A673 (cell line): ENCODE measurements at regions not wholly inside any gene's neighbourhood (a gene's known extent, or its start where the extent isn't known, plus 50 kb on each side); places are given as distances from the start of the nearest gene placed in this dataset.
"Not testable (repeated sequence)": the region's sequence is repeated elsewhere in the genome, so short reads cannot be mapped to it uniquely, and the experiment has no call there.

Experiments
- BruUV-seq: library from RNA; stranded (reverse); fragments of 400-500 nt; replicated peaks from 2 replicates; lab custom pipeline; 2021; lab: Mats Ljungman, UMichigan
- CTCF ChIA-PET: fragments of 300-600 bp; sonication (Branson Sonifier 250); formaldehyde crosslinking; loops from one replicate; lab custom pipeline; 2022; ENCODE audit warnings: antibody characterized with exemption; lab: Charles Lee
- POLR2A ChIA-PET: fragments of 300-600 bp; sonication (Branson Sonifier 250); formaldehyde crosslinking; loops from one replicate; lab custom pipeline; 2022; ENCODE audit warnings: antibody characterized with exemption; ENCODE audit not compliant: low non-redundant PET; lab: Charles Lee
- DNase-seq: peaks from one replicate; pipeline ENCODE4 v3.0.0-alpha.2; 2015; ENCODE audit warnings: low spot score
- H3K27ac ChIP-seq: fragments of 200-600 bp; sonication (generic); 2 replicates; pipeline ENCODE4 v1.5.1; 2016; ENCODE audit warnings: mixed run types, low read depth, mild to moderate bottlenecking, mixed read lengths, antibody characterized with exemption, low read length; ENCODE audit not compliant: poor library complexity, severe bottlenecking
- H3K27me3 ChIP-seq: fragments of 200-600 bp; sonication (generic); replicated peaks from 2 replicates; pipeline ENCODE4 v1.6.1; 2017; ENCODE audit warnings: mixed run types, low read depth, mild to moderate bottlenecking, mixed read lengths, antibody characterized with exemption, low read length; ENCODE audit not compliant: insufficient read depth, poor library complexity
- H3K36me3 ChIP-seq: fragments of 200-600 bp; sonication (generic); 2 replicates; pipeline ENCODE4 v1.6.1; 2016; ENCODE audit warnings: mixed run types, mild to moderate bottlenecking, mixed read lengths, antibody characterized with exemption, low read length; ENCODE audit not compliant: insufficient read depth, poor library complexity, severe bottlenecking
- H3K4me1 ChIP-seq: fragments of 200-600 bp; sonication (generic); 2 replicates; pipeline ENCODE4 v1.6.1; 2017; ENCODE audit warnings: mixed run types, mild to moderate bottlenecking, mixed read lengths, antibody characterized with exemption, low read length; ENCODE audit not compliant: insufficient read depth, poor library complexity, severe bottlenecking
- H3K4me3 ChIP-seq: fragments of 200-600 bp; sonication (generic); 2 replicates; pipeline ENCODE4 v1.5.1; 2016; ENCODE audit warnings: low read depth, mixed run types, mild to moderate bottlenecking, mixed read lengths, low read length; ENCODE audit not compliant: poor library complexity, severe bottlenecking
- H3K9me3 ChIP-seq: fragments of 200-600 bp; sonication (generic); 2 replicates; pipeline ENCODE4 v1.6.1; 2016; ENCODE audit warnings: mixed run types, low read depth, mild to moderate bottlenecking, mixed read lengths, antibody characterized with exemption, low read length; ENCODE audit not compliant: poor library complexity, severe bottlenecking
- EZH2 ChIP-seq: fragments of 200-600 bp; sonication (generic); IDR thresholded peaks from 2 replicates; pipeline ENCODE4 v1.6.1; 2017; ENCODE audit warnings: borderline replicate concordance, low read depth, mild to moderate bottlenecking, mixed read lengths, antibody characterized with exemption, low read length; ENCODE audit not compliant: poor library complexity, severe bottlenecking
- intact Hi-C: fragments of 100-400 bp; cut with micrococcal nuclease; formaldehyde crosslinking; loops from one replicate; pipeline ENCODE4 v1.10.0; 2022; ENCODE audit not compliant: unreplicated experiment
- TF ChIP-seq, protein P1 (sequence below): fragments of 300-800, 200-600 bp; sonication (generic); conservative IDR thresholded peaks from 2 replicates; pipeline ENCODE4 v1.5.1; 2017; ENCODE audit warnings: low read depth, mild to moderate bottlenecking, antibody characterized with exemption, low read length, moderate library complexity, mixed read lengths

DNA sequence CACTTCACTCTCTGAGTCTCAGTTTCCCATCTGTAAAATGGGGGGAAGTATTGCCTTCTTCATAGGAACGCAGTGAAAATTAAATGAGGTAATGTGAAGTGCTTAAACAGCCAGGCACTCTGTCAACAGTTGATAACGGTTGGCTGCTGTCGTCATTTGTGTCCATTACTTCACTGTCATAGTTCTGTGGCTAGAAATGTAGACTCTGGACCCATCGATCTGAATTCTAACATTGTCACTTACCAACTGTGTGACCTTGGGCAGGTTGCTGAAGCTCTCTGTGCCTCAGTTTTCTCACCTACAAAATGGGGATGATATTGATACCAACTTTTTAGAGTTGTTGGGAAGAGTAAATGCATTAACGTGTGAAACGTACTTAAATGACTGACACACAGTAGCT is 152.6 kb downstream of the PTPRU start:
- Histone ChIP-seq H3K27me3 (no peaks in the 10 kb centered on the region), H3K4me1 (no peaks in the 10 kb centered on the region), H3K27ac (no peak overlapping the region), H3K36me3 (no peaks in the 10 kb centered on the region), H3K9me3 (no peaks in the 10 kb centered on the region), H3K4me3 (no peak overlapping the region)
- TF ChIP-seq, protein P1, sequence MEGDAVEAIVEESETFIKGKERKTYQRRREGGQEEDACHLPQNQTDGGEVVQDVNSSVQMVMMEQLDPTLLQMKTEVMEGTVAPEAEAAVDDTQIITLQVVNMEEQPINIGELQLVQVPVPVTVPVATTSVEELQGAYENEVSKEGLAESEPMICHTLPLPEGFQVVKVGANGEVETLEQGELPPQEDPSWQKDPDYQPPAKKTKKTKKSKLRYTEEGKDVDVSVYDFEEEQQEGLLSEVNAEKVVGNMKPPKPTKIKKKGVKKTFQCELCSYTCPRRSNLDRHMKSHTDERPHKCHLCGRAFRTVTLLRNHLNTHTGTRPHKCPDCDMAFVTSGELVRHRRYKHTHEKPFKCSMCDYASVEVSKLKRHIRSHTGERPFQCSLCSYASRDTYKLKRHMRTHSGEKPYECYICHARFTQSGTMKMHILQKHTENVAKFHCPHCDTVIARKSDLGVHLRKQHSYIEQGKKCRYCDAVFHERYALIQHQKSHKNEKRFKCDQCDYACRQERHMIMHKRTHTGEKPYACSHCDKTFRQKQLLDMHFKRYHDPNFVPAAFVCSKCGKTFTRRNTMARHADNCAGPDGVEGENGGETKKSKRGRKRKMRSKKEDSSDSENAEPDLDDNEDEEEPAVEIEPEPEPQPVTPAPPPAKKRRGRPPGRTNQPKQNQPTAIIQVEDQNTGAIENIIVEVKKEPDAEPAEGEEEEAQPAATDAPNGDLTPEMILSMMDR, result no peak
- TF ChIP-seq EZH2, result no peak
- CTCF ChIA-PET, result interaction anchor here (0.6 kb wide), 1 partner anchor 22 kb away, joined by 4 read pairs; no protein-coding TSS in a partner anchor
- no peak for DNase-seq
- POLR2A ChIA-PET, result no interaction called here
- intact Hi-C loops, result no loop called here
- BruUV-seq, result no TSS peak

- intact Hi-C loops, result no loop called here
- no peak overlapping the region for H3K27ac ChIP-seq
- TF ChIP-seq, protein P1, result no peak
- no peak for TF ChIP-seq EZH2
- H3K4me3 ChIP-seq, result no peak overlapping the region
- no peak for DNase-seq
- CTCF ChIA-PET, result no interaction called here
- BruUV-seq, result no TSS peak
- H3K27me3 ChIP-seq, result no peaks in the 10 kb centered on the region
- POLR2A ChIA-PET, result no interaction called here
- H3K36me3 ChIP-seq, result no peaks in the 10 kb centered on the region
- no peaks in the 10 kb centered on the region for H3K9me3 ChIP-seq
- H3K4me1 ChIP-seq, result no peaks in the 10 kb centered on the region
These were observed 151.8 kb downstream of the PTPRU start for GRCh38 chr1:29388170-29388569.

- no peaks in the 10 kb centered on the region for H3K9me3 ChIP-seq
- H3K36me3 ChIP-seq, result no peaks in the 10 kb centered on the region
- H3K27me3 ChIP-seq, result no peaks in the 10 kb centered on the region
- intact Hi-C loops, result no loop called here
- TF ChIP-seq, protein P1, result no peak
- no peak for TF ChIP-seq EZH2
- no peaks in the 10 kb centered on the region for H3K4me1 ChIP-seq
- BruUV-seq, result no TSS peak
- DNase-seq, result no peak
- CTCF ChIA-PET, result interaction anchor here (0.5 kb wide), 1 partner anchor 46 kb away, joined by 5 read pairs; no protein-coding TSS in a partner anchor
- no peak overlapping the region for H3K4me3 ChIP-seq
- POLR2A ChIA-PET, result no interaction called here
- no peak overlapping the region for H3K27ac ChIP-seq
These were observed 150.9 kb downstream of the PTPRU start for GRCh38 chr1:29387210-29387609.

GRCh38 chr1:29386453-29386852 is 150.1 kb downstream of the PTPRU start:
- H3K27ac ChIP-seq, H3K27me3 ChIP-seq, CTCF ChIA-PET, H3K4me3 ChIP-seq, H3K9me3 ChIP-seq, POLR2A ChIA-PET, H3K4me1 ChIP-seq, DNase-seq, intact Hi-C loops, BruUV-seq, H3K36me3 ChIP-seq: not testable (repeated sequence)
